Left ventricle myocardium superior (tissue), 1 donor: ENCODE measurements at regions not wholly inside any gene's neighbourhood (a gene's known extent, or its start where the extent isn't known, plus 50 kb on each side); places are given as distances from the start of the nearest gene placed in this dataset.
"Not testable (repeated sequence)": the region's sequence is repeated elsewhere in the genome, so short reads cannot be mapped to it uniquely, and the experiment has no call there.

Source experiments
- ATAC-seq: fragments of 200-7000 bp; cut with Tn5 transposase; one replicate; pipeline ENCODE4 v1.9.1; 2020; ENCODE audit warnings: mild to moderate bottlenecking, moderate library complexity
- DNase-seq: peaks from one replicate; pipeline ENCODE4 v3.0.0-alpha.2; 2020
- intact Hi-C: fragments of 100-400 bp; cut with micrococcal nuclease; formaldehyde crosslinking; loops from one replicate; pipeline ENCODE4 v1.11.0; 2022
- donor health status: DM: no; HTN: yes; CAD: no; lungs with severe emphysema.

GRCh38 chr1:30538226-30538992 lies 185.0 kb downstream of the MATN1 start:
- ATAC-seq (no peak), DNase-seq (no peak)
- intact Hi-C loops = no loop called here

GRCh38 chr1:30537279-30537678 lies 186.1 kb downstream of the MATN1 start:
- intact Hi-C loops = no loop called here
- DNase-seq = no peak
- ATAC-seq = no peak

GRCh38 chr1:30536530-30536929 lies 186.9 kb downstream of the MATN1 start:
- no peak for ATAC-seq
- no peak for DNase-seq
- intact Hi-C loops = no loop called here

DNA sequence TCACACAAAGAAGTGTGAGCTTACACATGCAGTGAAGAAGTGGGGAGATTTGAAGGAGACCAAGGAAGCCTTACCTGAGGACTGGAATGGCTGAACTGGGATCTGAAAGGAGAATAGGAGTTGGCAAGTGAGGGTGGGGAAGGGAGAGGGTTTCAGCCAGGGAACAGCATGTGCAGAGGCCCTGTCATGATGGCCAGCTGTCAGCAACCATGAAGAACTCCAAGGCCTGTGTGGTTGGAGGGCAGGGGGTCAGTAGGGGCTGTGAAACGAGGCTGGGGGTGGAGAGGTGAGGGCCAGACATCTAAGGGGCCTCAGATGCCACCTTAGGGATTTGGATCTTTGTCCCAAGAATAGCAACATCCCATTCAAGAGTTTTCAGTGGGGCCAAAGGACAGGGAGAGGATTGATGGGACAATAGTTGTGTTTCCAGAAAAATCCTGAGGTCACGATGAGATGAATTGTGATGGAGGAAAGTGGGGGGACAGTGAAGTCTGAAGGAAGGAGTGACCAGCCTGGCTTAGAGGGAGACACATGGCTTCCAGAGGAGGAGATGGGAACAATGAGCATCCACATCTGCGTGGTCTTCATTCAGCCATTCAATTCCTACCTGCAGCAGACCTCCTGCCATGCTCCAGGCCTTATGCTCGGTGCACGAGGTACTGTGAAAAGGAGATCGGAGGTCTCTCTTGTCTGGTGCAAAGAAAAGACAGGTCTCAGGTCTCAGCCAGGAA lies 187.6 kb downstream of the MATN1 start:
- ATAC-seq (no peak), DNase-seq (no peak)
- intact Hi-C loops = no loop called here

DNA sequence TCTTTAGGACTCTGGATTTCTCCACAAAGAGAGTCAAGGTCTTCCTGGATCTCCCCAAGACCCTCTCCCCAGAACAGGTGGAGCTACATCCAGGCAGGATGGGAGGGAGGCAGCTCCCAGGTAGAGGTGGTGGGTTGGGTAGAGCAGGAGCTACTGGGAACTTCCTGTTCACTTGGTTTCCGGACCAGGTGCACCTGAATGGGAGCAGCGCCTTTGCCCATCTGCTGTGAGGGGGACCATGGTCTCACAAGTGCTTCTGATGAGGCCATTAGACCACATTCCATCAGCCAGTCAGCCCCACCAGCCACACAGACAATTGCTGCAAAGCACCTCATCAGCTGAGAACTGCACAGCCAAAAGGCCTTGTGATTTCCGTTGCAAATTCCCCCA lies 188.8 kb downstream of the MATN1 start:
- intact Hi-C loops = no loop called here
- no peak for ATAC-seq
- DNase-seq = no peak

DNA sequence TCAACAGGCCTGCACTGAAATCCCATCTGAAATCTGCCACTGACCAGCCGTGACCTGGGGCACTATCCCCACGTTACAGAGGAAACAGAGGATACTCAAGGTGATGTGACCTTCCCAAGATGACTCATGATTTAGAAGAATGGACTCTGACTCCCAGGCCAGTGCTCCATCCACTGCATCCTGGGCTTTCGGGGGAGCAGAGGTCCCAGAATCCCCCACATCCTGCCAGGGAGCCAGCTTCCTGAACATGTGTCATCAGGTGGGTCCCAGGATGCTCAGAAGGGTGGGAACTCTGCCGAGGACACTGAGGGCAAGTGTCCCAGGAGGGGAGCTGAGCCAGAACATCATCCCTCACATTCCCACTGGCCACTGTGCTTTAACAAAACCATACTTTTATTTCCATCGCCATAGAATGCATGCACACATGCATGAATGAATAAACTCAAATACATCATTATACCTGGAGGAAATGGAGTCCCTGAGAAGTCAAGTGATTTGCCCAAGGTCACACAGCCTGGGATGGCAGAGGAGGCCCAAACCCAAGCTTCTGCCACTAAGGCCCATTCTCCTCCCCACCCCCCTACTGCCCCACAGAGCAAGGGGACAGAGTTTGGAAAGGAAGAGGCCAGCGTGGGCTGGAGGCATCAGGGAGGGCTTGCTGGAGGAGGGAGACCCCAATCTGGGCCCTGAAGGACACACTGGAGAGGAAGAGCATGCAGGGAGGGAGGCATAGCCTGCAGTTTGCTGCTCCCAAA lies 189.4 kb downstream of the MATN1 start:
- intact Hi-C loops = no loop called here
- ATAC-seq (no peak), DNase-seq (no peak)

DNA sequence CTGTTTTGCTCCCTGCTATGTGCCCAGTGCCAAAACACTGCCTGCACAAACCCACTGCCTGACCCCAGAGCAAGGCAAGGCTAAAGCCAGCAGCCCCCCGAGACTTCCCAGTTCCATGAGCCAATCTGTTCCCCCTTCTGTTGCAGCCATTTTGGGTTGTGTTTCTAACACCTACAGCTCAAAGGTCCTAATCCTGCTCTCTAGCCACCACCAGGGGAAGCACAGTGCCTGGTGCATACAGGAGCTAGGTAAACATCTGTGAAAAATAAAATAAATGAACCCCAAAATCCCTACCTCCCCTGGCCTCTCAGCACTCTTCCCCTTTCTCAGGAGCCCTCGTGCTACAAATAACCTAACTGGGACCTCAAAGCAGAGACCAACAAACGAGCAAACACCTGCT lies 190.2 kb downstream of the MATN1 start:
- DNase-seq (no peak), ATAC-seq (no peak)
- intact Hi-C loops = no loop called here

DNA sequence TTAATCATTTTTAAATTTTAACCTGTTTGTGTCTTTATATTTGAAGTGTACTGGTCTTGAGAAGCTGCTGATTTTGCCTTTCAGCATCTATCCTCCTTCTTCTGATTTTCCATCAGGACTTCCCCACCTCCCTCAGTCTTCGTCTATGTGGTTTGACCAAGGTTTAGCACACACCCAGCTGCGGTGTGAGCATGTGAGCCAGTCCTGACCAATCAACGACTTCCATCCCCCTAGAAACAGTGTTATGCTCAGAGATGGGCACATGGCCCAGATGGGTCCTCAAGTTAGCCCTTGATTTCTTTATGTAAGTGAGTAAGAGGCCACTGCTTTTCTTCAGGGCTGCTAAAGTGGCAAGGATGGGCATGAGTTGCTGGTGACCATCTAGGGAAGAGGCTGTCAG lies 190.8 kb downstream of the MATN1 start:
- intact Hi-C loops = no loop called here
- ATAC-seq (no peak), DNase-seq (no peak)

- ATAC-seq (peak; percentile 73), DNase-seq (peak; percentile 82)
- intact Hi-C loops = no loop called here
These were observed 195.8 kb downstream of the MATN1 start for GRCh38 chr1:30527511-30528140.

- intact Hi-C loops = no loop called here
- DNase-seq (no peak), ATAC-seq (no peak)
These were observed 196.6 kb downstream of the MATN1 start for GRCh38 chr1:30526652-30527345.

DNA sequence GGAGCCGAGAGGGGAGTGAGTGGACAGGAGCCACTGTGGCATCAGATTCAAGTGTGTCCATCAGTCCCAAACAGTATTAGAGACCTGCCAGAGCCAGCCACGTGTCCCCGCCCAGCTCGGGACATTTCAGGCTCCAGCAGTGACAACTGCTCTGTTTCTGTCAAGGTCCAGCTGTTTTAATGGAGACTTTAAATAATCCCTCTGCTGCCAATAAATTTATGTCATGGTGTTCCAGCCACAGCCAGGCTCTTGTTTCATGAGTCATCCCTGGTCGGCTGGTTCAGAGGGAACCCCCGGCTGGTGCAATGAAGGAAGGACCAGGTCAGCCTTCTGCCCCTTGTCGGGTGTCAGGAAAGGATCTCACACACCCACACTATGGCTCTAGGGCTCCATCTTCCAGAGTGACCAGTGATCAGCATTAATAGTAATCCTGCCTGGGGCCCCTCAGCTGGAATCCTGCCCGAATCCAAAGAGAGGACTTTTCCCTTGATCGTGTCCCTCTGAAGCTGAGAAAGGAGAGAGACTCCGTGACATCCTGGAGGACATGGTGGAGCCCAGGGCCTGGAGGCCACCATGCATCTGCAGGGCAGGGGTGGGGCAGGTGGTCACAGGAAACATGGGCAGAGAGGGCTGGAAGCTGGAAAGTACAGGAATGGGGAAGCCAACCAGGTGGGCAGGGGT lies 197.3 kb downstream of the MATN1 start:
- intact Hi-C loops = no loop called here
- ATAC-seq (peak; percentile 10), DNase-seq (peak; percentile 58)

DNA sequence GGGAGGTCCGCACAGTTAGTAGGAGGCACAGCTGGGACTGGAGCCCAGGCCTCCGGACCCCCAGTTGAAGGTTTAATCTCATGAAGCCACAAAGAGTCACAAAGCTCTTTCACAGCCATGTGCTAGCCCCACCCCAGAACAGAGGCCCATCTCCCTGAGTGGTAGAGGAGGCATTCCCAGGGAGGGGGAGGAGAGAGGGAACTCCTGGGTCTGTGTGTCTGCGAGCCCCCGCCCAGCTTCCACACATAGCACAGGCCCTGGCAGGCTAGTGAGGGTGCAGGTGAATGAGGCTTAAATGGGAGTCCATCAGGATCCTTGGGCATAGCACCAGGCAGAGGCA lies 197.8 kb downstream of the MATN1 start:
- intact Hi-C loops = no loop called here
- no peak for ATAC-seq
- no peak for DNase-seq

- no peak for DNase-seq
- intact Hi-C loops = no loop called here
- ATAC-seq = no peak
These were observed 198.4 kb downstream of the MATN1 start for GRCh38 chr1:30524840-30525617.

DNA sequence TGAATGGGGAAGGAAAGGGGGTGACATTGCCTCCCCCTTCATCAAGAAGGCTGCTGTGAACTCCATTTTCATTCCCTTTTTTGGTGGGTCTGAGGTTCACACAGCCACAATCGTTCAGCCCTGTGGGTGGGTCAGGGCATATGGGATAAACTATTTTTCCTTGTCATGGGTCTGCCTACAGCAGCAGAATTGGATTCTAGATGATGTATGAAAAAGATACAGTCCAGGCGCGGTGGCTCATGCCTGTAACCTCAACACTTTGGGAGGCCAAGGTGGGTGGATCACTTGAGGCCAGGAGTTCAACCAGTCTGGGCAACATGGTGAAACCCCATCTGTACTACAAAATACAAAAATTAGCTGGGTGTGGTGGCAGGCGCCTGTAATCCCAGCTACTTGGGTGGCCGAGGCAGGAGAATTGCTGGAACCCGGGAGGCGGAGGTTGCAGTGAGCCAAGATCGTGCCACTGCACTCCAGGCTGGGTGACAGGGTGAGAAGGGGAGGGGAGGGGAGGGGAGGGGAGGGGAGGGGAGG lies 199.3 kb downstream of the MATN1 start:
- intact Hi-C loops, DNase-seq, ATAC-seq: not testable (repeated sequence)

DNA sequence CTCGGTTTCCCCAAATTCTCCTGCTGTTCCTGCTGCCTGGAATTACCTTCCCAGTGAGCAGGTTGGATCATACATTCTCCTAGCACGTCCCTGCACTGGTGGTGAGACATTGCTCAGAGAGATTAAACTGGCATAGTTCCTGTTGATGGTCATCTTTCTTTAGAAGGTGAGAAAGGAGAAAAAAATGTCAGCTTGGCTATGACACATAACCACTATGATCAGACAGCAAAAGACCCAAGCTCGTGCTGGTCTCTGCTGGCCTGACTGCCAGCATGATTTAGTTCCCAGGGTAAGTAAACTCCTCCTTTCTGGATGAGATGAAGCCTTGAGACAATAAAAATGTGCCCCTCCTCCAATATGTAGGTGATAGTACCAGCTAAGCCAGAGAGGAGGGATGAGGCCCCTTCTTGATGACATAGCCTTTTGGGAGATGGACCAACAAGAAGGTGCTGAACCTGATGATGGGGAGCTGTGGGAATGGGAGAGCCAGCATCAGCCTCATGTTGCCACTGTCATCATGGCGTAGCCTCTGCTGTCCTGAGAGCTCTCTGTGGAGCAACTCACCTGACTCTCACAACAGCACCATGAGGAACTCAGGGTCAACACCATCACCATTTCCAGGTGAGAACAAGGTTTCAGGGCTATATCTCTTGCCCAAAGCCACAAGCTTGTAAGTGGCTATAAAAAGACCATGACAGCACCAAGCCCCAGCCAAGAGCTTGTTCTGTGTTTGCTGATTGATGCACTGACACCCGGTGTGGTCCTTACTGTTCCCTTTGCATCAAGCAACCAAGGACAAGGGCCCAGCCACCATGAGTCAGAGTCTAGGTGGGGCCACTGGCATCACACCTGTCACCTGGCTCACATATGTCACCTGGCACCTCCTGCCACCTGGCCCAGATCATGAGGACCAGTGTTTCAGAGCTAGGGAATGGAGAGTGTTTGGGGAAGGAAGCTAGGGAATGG lies 200.0 kb downstream of the MATN1 start:
- ATAC-seq = peak; percentile 57
- intact Hi-C loops = no loop called here
- DNase-seq = peak; percentile 52
